Skeletal muscle satellite cell (primary cell): ENCODE measurements at regions not wholly inside any gene's neighbourhood (a gene's known extent, or its start where the extent isn't known, plus 50 kb on each side); places are given as distances from the start of the nearest gene placed in this dataset.

Experiments used
- H3K27me3 ChIP-seq: 2 replicates; pipeline ENCODE4 v1.7.0; 2013; ENCODE audit warnings: low read length; ENCODE audit not compliant: control insufficient read depth, insufficient read depth
- H3K36me3 ChIP-seq: 2 replicates; pipeline ENCODE4 v1.7.0; 2013; ENCODE audit warnings: mild to moderate bottlenecking, control low read depth, low read length; ENCODE audit not compliant: insufficient read depth
- H3K4me1 ChIP-seq: 2 replicates; pipeline ENCODE4 v1.7.0; 2013; ENCODE audit warnings: low read length; ENCODE audit not compliant: control insufficient read depth, insufficient read depth
- H3K4me2 ChIP-seq: 2 replicates; pipeline ENCODE4 v1.7.0; 2013; ENCODE audit warnings: mild to moderate bottlenecking, low read length
- H3K4me3 ChIP-seq: 2 replicates; pipeline ENCODE4 v1.7.0; 2013; ENCODE audit warnings: low read length
- H3K9ac ChIP-seq: 2 replicates; pipeline ENCODE4 v1.7.0; 2013; ENCODE audit warnings: mild to moderate bottlenecking, low read depth, low read length, moderate library complexity
- H3K9me3 ChIP-seq: replicated peaks from 2 replicates; pipeline ENCODE4 v1.7.0; 2013; ENCODE audit warnings: mild to moderate bottlenecking, control low read depth, low read length

GRCh38 chr9:7286101-7286500 lies 513.5 kb downstream of the DMAC1 start:
- Histone ChIP-seq H3K9me3 (no peaks in the 10 kb centered on the region), H3K9ac (no peak overlapping the region), H3K27me3 (no peaks in the 10 kb centered on the region), H3K36me3 (no peaks in the 10 kb centered on the region), H3K4me2 (no peak overlapping the region), H3K4me1 (no peaks in the 10 kb centered on the region), H3K4me3 (no peak overlapping the region)

GRCh38 chr9:7285199-7285598 lies 514.4 kb downstream of the DMAC1 start:
- no peak overlapping the region for H3K9ac ChIP-seq
- H3K36me3 ChIP-seq: no peaks in the 10 kb centered on the region

GRCh38 chr9:7284517-7284916 lies 515.1 kb downstream of the DMAC1 start:
- Histone ChIP-seq H3K36me3 (no peaks in the 10 kb centered on the region), H3K4me1 (no peaks in the 10 kb centered on the region), H3K4me3 (no peak overlapping the region), H3K27me3 (no peaks in the 10 kb centered on the region), H3K9ac (no peak overlapping the region), H3K9me3 (no peaks in the 10 kb centered on the region), H3K4me2 (no peak overlapping the region)

More at GRCh38 chr9:7285199-7285598, 514.4 kb downstream of the DMAC1 start:
- Histone ChIP-seq H3K4me2 (no peak overlapping the region), H3K27me3 (no peaks in the 10 kb centered on the region), H3K4me3 (no peak overlapping the region), H3K9me3 (no peaks in the 10 kb centered on the region), H3K4me1 (no peaks in the 10 kb centered on the region)

GRCh38 chr9:7284117-7284516 lies 515.5 kb downstream of the DMAC1 start:
- Histone ChIP-seq H3K4me1 (no peaks in the 10 kb centered on the region), H3K9me3 (no peaks in the 10 kb centered on the region), H3K36me3 (no peaks in the 10 kb centered on the region), H3K4me3 (no peak overlapping the region), H3K9ac (no peak overlapping the region), H3K27me3 (no peaks in the 10 kb centered on the region), H3K4me2 (no peak overlapping the region)

- Histone ChIP-seq H3K4me2 (no peak overlapping the region), H3K9me3 (no peaks in the 10 kb centered on the region), H3K9ac (no peak overlapping the region), H3K36me3 (no peaks in the 10 kb centered on the region), H3K27me3 (peaks cover 36% of the 10 kb centered on the region), H3K4me1 (no peaks in the 10 kb centered on the region), H3K4me3 (no peak overlapping the region)
These were observed 515.8 kb downstream of the KDM4C start for GRCh38 chr9:7273575-7273974.

GRCh38 chr9:7266911-7267595 lies 509.3 kb downstream of the KDM4C start:
- Histone ChIP-seq H3K4me3 (no peak overlapping the region), H3K9ac (no peak overlapping the region), H3K9me3 (no peaks in the 10 kb centered on the region), H3K36me3 (no peaks in the 10 kb centered on the region), H3K4me1 (no peaks in the 10 kb centered on the region), H3K27me3 (peaks cover 43% of the 10 kb centered on the region), H3K4me2 (no peak overlapping the region)

GRCh38 chr9:7265181-7265580 lies 507.4 kb downstream of the KDM4C start:
- no peak overlapping the region for H3K4me3 ChIP-seq
- H3K4me2 ChIP-seq: no peak overlapping the region
- H3K9me3 ChIP-seq: no peaks in the 10 kb centered on the region
- H3K36me3 ChIP-seq: no peaks in the 10 kb centered on the region
- H3K4me1 ChIP-seq: no peaks in the 10 kb centered on the region
- H3K9ac ChIP-seq: no peak overlapping the region
- peaks cover 36% of the 10 kb centered on the region for H3K27me3 ChIP-seq

GRCh38 chr9:7259544-7260241 lies 501.9 kb downstream of the KDM4C start:
- H3K27me3 ChIP-seq: peaks cover 8% of the 10 kb centered on the region
- no peaks in the 10 kb centered on the region for H3K9me3 ChIP-seq
- no peak overlapping the region for H3K4me3 ChIP-seq
- no peak overlapping the region for H3K9ac ChIP-seq
- H3K36me3 ChIP-seq: no peaks in the 10 kb centered on the region
- H3K4me1 ChIP-seq: no peaks in the 10 kb centered on the region
- no peak overlapping the region for H3K4me2 ChIP-seq

GRCh38 chr9:7258688-7259396 lies 501.1 kb downstream of the KDM4C start:
- no peak overlapping the region for H3K9ac ChIP-seq
- H3K36me3 ChIP-seq: no peaks in the 10 kb centered on the region
- no peak overlapping the region for H3K4me2 ChIP-seq
- no peaks in the 10 kb centered on the region for H3K4me1 ChIP-seq
- H3K4me3 ChIP-seq: no peak overlapping the region
- H3K9me3 ChIP-seq: no peaks in the 10 kb centered on the region
- H3K27me3 ChIP-seq: peaks cover 3% of the 10 kb centered on the region

GRCh38 chr9:7246917-7247522 lies 489.2 kb downstream of the KDM4C start:
- no peaks in the 10 kb centered on the region for H3K27me3 ChIP-seq
- no peaks in the 10 kb centered on the region for H3K36me3 ChIP-seq
- no peak overlapping the region for H3K9ac ChIP-seq
- no peak overlapping the region for H3K4me2 ChIP-seq
- no peaks in the 10 kb centered on the region for H3K9me3 ChIP-seq
- H3K4me1 ChIP-seq: no peaks in the 10 kb centered on the region
- no peak overlapping the region for H3K4me3 ChIP-seq

GRCh38 chr9:7245976-7246580 lies 488.3 kb downstream of the KDM4C start:
- H3K36me3 ChIP-seq: no peaks in the 10 kb centered on the region
- no peaks in the 10 kb centered on the region for H3K4me1 ChIP-seq
- H3K4me3 ChIP-seq: no peak overlapping the region
- H3K9me3 ChIP-seq: no peaks in the 10 kb centered on the region
- no peak overlapping the region for H3K9ac ChIP-seq
- no peak overlapping the region for H3K4me2 ChIP-seq
- no peaks in the 10 kb centered on the region for H3K27me3 ChIP-seq
